Stimulated activated naive CD8-positive, alpha-beta T cell treated with anti-CD3 and anti-CD28 coated beads, Interleukin-15, amount 100 ng/mL, for 72 hours (primary cell): ENCODE measurements at regions not wholly inside any gene's neighbourhood (a gene's known extent, or its start where the extent isn't known, plus 50 kb on each side); places are given as distances from the start of the nearest gene placed in this dataset.
"Not testable (repeated sequence)": the region's sequence is repeated elsewhere in the genome, so short reads cannot be mapped to it uniquely, and the experiment has no call there.

Experiments used
- ATAC-seq: fragments of 150-1000 bp; cut with Tn5 transposase; 2 replicates; pipeline ENCODE4 v1.10.0; 2021; ENCODE audit warnings: mild to moderate bottlenecking, moderate library complexity
- DNase-seq, 2 donors: peaks; one replicate each; pipeline ENCODE4 v3.0.0; 2021 to 2022
- H3K27ac Mint-ChIP-seq, 2 donors: one replicate each; pipeline ENCODE4 v1.8.0; 2022; ENCODE audit warnings: mild to moderate bottlenecking in 2 of 2, mixed read lengths in 2 of 2, moderate library complexity in 2 of 2
- H3K27me3 Mint-ChIP-seq: one replicate; pipeline ENCODE4 v1.8.0; 2022; ENCODE audit warnings: mixed read lengths
- H3K4me1 Mint-ChIP-seq: one replicate; pipeline ENCODE4 v1.8.0; 2022; ENCODE audit warnings: mild to moderate bottlenecking, mixed read lengths
- H3K4me3 Mint-ChIP-seq, 2 donors: one replicate each; pipeline ENCODE4 v1.8.0; 2022; ENCODE audit warnings: mild to moderate bottlenecking in 2 of 2, mixed read lengths in 2 of 2, moderate library complexity in 1 of 2
- H3K9me3 Mint-ChIP-seq, 2 donors: one replicate each; pipeline ENCODE4 v1.8.0; 2022; ENCODE audit warnings: mixed read lengths in 2 of 2

GRCh38 chr20:12564979-12565378, 443.8 kb upstream of the SPTLC3 start:
- no peak for ATAC-seq
- no peak for DNase-seq
- no peaks in the 10 kb centered on the region for H3K4me1 Mint-ChIP-seq

GRCh38 chr20:12566596-12566995, 442.2 kb upstream of the SPTLC3 start:
- no peak overlapping the region for H3K4me3 Mint-ChIP-seq
- H3K27me3 Mint-ChIP-seq, result no peaks in the 10 kb centered on the region
- H3K27ac Mint-ChIP-seq, result no peak overlapping the region
- H3K9me3 Mint-ChIP-seq, result no peaks in the 10 kb centered on the region
- ATAC-seq (no peak), DNase-seq (no peak)
- no peaks in the 10 kb centered on the region for H3K4me1 Mint-ChIP-seq

More at GRCh38 chr20:12564979-12565378, 443.8 kb upstream of the SPTLC3 start:
- Mint-ChIP-seq H3K9me3 (no peaks in the 10 kb centered on the region), H3K4me3 (no peak overlapping the region), H3K27ac (no peak overlapping the region), H3K27me3 (no peaks in the 10 kb centered on the region)

- peaks cover 0 to 10% of the 10 kb centered on the region in 2 donors for H3K9me3 Mint-ChIP-seq
- H3K4me3 Mint-ChIP-seq, result no peak overlapping the region
- no peaks in the 10 kb centered on the region for H3K4me1 Mint-ChIP-seq
- H3K27ac Mint-ChIP-seq, result no peak overlapping the region
- no peak for ATAC-seq
- H3K27me3 Mint-ChIP-seq, result no peaks in the 10 kb centered on the region
- no peak for DNase-seq
Measured at GRCh38 chr20:12570371-12570770, 438.4 kb upstream of the SPTLC3 start.

- ATAC-seq, result no peak
- DNase-seq, result no peak
- Mint-ChIP-seq H3K4me3 (no peak overlapping the region), H3K27me3 (no peaks in the 10 kb centered on the region), H3K9me3 (peaks cover 0 to 10% of the 10 kb centered on the region in 2 donors), H3K27ac (no peak overlapping the region), H3K4me1 (no peaks in the 10 kb centered on the region)
Measured at GRCh38 chr20:12573442-12573841, 435.3 kb upstream of the SPTLC3 start.

- Mint-ChIP-seq H3K4me3 (no peak overlapping the region), H3K27ac (no peak overlapping the region), H3K27me3 (no peaks in the 10 kb centered on the region), H3K9me3 (peaks cover 0 to 10% of the 10 kb centered on the region in 2 donors), H3K4me1 (no peaks in the 10 kb centered on the region)
- DNase-seq (no peak), ATAC-seq (no peak)
Measured at GRCh38 chr20:12575352-12576095, 433.2 kb upstream of the SPTLC3 start.

GRCh38 chr20:12577213-12577612, 431.6 kb upstream of the SPTLC3 start:
- no peak overlapping the region for H3K27ac Mint-ChIP-seq
- H3K9me3 Mint-ChIP-seq, result peaks cover 5 to 10% of the 10 kb centered on the region in 2 donors
- H3K4me3 Mint-ChIP-seq, result no peak overlapping the region
- H3K27me3 Mint-ChIP-seq, result no peaks in the 10 kb centered on the region
- no peak for ATAC-seq
- DNase-seq, result no peak
- no peaks in the 10 kb centered on the region for H3K4me1 Mint-ChIP-seq

GRCh38 chr20:12581644-12582289, 427.0 kb upstream of the SPTLC3 start:
- Mint-ChIP-seq H3K27me3 (no peaks in the 10 kb centered on the region), H3K27ac (no peak overlapping the region), H3K4me1 (no peaks in the 10 kb centered on the region), H3K4me3 (no peak overlapping the region), H3K9me3 (peaks cover 9 to 10% of the 10 kb centered on the region in 2 donors)
- DNase-seq (no peak), ATAC-seq (no peak)

DNA sequence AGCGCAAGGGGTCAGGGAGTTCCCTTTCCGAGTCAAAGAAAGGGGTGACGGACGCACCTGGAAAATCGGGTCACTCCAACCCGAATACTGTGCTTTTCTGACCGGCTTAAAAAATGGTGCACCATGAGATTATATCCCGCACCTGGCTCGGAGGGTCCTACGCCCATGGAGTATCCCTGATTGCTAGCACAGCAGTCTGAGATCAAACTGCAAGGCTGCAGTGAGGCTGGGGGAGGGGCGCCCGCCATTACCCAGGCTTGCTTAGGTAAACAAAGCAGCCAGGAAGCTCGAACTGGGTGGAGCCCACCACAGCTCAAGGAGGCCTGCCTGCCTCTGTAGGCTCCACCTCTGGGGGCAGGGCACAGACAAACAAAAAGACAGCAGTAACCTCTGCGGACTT, 426.1 kb upstream of the SPTLC3 start:
- not testable (repeated sequence) for DNase-seq, H3K27me3 Mint-ChIP-seq, H3K27ac Mint-ChIP-seq, H3K4me1 Mint-ChIP-seq, ATAC-seq, H3K4me3 Mint-ChIP-seq
- peaks cover 9 to 10% of the 10 kb centered on the region in 2 donors for H3K9me3 Mint-ChIP-seq

DNA sequence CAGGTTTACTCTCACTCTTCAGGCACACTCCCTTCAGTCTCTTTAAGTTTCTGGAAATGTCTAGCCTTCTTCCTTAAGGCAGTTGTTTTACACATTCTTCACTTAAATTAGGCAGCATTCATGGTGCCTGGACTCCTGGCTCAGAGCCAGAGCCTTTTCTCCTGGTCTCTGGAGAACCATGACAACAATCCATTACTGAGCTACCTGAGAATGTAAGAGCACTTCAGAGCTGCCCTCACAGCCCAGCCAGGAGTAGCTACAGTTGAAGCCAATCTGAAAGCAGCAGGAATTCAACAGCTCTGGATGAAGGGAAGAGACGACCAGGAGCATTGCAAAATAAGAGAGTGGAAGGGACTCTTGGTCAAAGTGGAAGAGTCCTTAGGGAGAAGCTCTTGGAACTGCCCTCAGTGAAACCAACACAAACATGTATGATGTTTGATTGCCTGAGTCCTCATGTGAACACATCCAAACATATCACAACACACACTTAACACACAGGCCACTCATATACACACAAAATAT, 416.8 kb upstream of the SPTLC3 start:
- peaks cover 6 to 12% of the 10 kb centered on the region in 2 donors for H3K9me3 Mint-ChIP-seq
- H3K27me3 Mint-ChIP-seq, result no peaks in the 10 kb centered on the region
- no peaks in the 10 kb centered on the region for H3K4me1 Mint-ChIP-seq
- H3K4me3 Mint-ChIP-seq, result no peak overlapping the region
- H3K27ac Mint-ChIP-seq, result no peak overlapping the region
- ATAC-seq (no peak), DNase-seq (no peak)

GRCh38 chr20:12592756-12593155, 416.0 kb upstream of the SPTLC3 start:
- no peak overlapping the region for H3K27ac Mint-ChIP-seq
- ATAC-seq, result no peak

GRCh38 chr20:12593342-12593873, 415.4 kb upstream of the SPTLC3 start:
- no peak overlapping the region for H3K4me3 Mint-ChIP-seq
- no peak for ATAC-seq
- no peaks in the 10 kb centered on the region for H3K4me1 Mint-ChIP-seq
- H3K27ac Mint-ChIP-seq, result no peak overlapping the region
- H3K9me3 Mint-ChIP-seq, result peaks cover 6 to 12% of the 10 kb centered on the region in 2 donors
- no peak for DNase-seq
- no peaks in the 10 kb centered on the region for H3K27me3 Mint-ChIP-seq

More at GRCh38 chr20:12592756-12593155, 416.0 kb upstream of the SPTLC3 start:
- no peak for DNase-seq
- H3K27me3 Mint-ChIP-seq, result no peaks in the 10 kb centered on the region
- H3K9me3 Mint-ChIP-seq, result peaks cover 6 to 12% of the 10 kb centered on the region in 2 donors
- no peaks in the 10 kb centered on the region for H3K4me1 Mint-ChIP-seq
- no peak overlapping the region for H3K4me3 Mint-ChIP-seq

- H3K4me3 Mint-ChIP-seq, result no peak overlapping the region
- H3K27ac Mint-ChIP-seq, result no peak overlapping the region
- peaks cover 6 to 12% of the 10 kb centered on the region in 2 donors for H3K9me3 Mint-ChIP-seq
- no peaks in the 10 kb centered on the region for H3K27me3 Mint-ChIP-seq
- DNase-seq (no peak), ATAC-seq (no peak)
- no peaks in the 10 kb centered on the region for H3K4me1 Mint-ChIP-seq
Measured at GRCh38 chr20:12594410-12595088, 414.2 kb upstream of the SPTLC3 start.

DNA sequence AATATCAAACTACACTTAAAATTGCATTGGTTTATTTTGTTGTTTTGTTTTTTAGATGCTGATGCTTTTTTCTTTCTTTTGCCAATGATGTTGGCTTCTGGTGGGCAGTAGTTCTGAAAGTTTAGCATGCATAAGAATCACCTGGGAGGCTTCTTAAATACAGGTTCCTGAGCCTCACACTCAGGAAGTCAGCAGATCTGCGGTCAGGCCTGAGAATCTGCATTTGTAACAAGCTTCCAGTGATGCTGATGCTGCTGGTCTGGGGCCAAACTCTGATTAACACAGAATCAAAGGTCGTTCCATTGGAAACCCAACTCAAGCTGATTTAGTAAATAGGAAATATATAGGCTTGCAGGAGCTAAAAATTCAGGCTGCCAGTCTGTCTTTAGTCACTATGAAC, 412.9 kb upstream of the SPTLC3 start:
- DNase-seq, result no peak
- no peaks in the 10 kb centered on the region for H3K4me1 Mint-ChIP-seq
- no peak for ATAC-seq
- no peak overlapping the region for H3K27ac Mint-ChIP-seq
- H3K27me3 Mint-ChIP-seq, result no peaks in the 10 kb centered on the region
- H3K4me3 Mint-ChIP-seq, result no peak overlapping the region
- peaks cover 0 to 7% of the 10 kb centered on the region in 2 donors for H3K9me3 Mint-ChIP-seq

- Mint-ChIP-seq H3K9me3 (peaks cover 0 to 7% of the 10 kb centered on the region in 2 donors), H3K27me3 (no peaks in the 10 kb centered on the region), H3K4me3 (no peak overlapping the region), H3K4me1 (no peaks in the 10 kb centered on the region), H3K27ac (no peak overlapping the region)
- ATAC-seq, result no peak
- no peak for DNase-seq
Measured at GRCh38 chr20:12596863-12597262, 411.9 kb upstream of the SPTLC3 start.

GRCh38 chr20:12597551-12597950, 411.2 kb upstream of the SPTLC3 start:
- Mint-ChIP-seq H3K9me3 (peaks cover 0 to 12% of the 10 kb centered on the region in 2 donors), H3K27me3 (no peaks in the 10 kb centered on the region), H3K4me3 (no peak overlapping the region), H3K4me1 (no peaks in the 10 kb centered on the region), H3K27ac (no peak overlapping the region)
- ATAC-seq (no peak), DNase-seq (no peak)
